ENCODE measurements at regions not wholly inside any gene's neighbourhood (a gene's known extent, or its start where the extent isn't known, plus 50 kb on each side); places are given as distances from the start of the nearest gene placed in this dataset.

GRCh38 chr14:23877538-23878180 lies 75.9 kb upstream of the DHRS4 start:
- Histone ChIP-seq H3K4me2 (no peak overlapping the region), H4K20me1 (ENCODE audit: insufficient read depth, poor library complexity, severe bottlenecking) (no peaks in the 10 kb centered on the region), H3K27ac (no peak overlapping the region), H3K4me3 (no peak overlapping the region), H3K9me2 (replicated peaks; ENCODE audit: insufficient read depth) (no peaks in the 10 kb centered on the region), H3K36me3 (replicated peaks; ENCODE audit: insufficient read depth, low read depth) (no peaks in the 10 kb centered on the region), H3K9me3 (ENCODE audit: low read depth) (no peaks in the 10 kb centered on the region), H2AFZ (no peak overlapping the region), H3K27me3 (no peaks in the 10 kb centered on the region), H3K79me2 (no peaks in the 10 kb centered on the region), H3K4me1 (ENCODE audit: insufficient read depth) (no peaks in the 10 kb centered on the region)
- TF ChIP-seq CTCF (IDR thresholded peaks at IDR 0.05; ENCODE audit: poor library complexity) (no peak), EZH2 (IDR thresholded peaks at IDR 0.05; ENCODE audit: borderline replicate concordance) (no peak), EZH2phosphoT487 (IDR thresholded peaks at IDR 0.05; ENCODE audit: low read depth, severe bottlenecking, unreplicated experiment) (no peak)
- WGBS (ENCODE audit: low lambda C conversion rate, missing lambda C conversion rate): 50% methylated on average over 4 of the region's 4 CpGs
- no peak for DNase-seq (ENCODE audit: low spot score)

DNA sequence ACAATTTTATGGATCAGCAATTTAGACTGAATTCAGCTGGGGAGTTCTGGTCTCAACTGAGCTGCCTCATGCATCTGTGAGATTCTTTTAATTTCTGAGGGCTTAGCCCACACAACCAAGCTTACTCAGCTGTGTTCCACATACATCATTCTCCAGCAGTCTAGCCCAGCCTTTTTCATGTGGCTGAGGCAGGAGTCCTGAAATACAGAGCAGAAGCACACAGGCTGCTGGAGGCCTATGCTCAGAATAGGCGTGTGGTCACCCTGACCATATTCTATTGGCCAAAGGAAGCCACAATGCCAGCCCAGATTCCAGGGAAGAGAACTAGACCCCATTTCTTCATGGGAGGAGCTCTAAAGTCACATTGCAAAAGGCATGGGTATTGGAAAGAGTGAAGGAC lies 72.3 kb upstream of the DHRS4 start:
- Histone ChIP-seq H3K9me3 (ENCODE audit: low read depth) (no peaks in the 10 kb centered on the region), H3K27me3 (no peaks in the 10 kb centered on the region), H3K9me2 (replicated peaks; ENCODE audit: insufficient read depth) (no peaks in the 10 kb centered on the region), H3K27ac (no peak overlapping the region), H4K20me1 (ENCODE audit: insufficient read depth, poor library complexity, severe bottlenecking) (no peaks in the 10 kb centered on the region), H3K4me1 (ENCODE audit: insufficient read depth) (no peaks in the 10 kb centered on the region), H2AFZ (no peak overlapping the region), H3K4me2 (no peak overlapping the region), H3K4me3 (no peak overlapping the region), H3K79me2 (no peaks in the 10 kb centered on the region), H3K36me3 (replicated peaks; ENCODE audit: insufficient read depth, low read depth) (no peaks in the 10 kb centered on the region)
- DNase-seq (ENCODE audit: low spot score): no peak
- WGBS (ENCODE audit: low lambda C conversion rate, missing lambda C conversion rate): 62% methylated on average over 1 of the region's 1 CpG
- TF ChIP-seq EZH2 (IDR thresholded peaks at IDR 0.05; ENCODE audit: borderline replicate concordance) (no peak), CTCF (IDR thresholded peaks at IDR 0.05; ENCODE audit: poor library complexity) (no peak), EZH2phosphoT487 (IDR thresholded peaks at IDR 0.05; ENCODE audit: low read depth, severe bottlenecking, unreplicated experiment) (no peak)

DNA sequence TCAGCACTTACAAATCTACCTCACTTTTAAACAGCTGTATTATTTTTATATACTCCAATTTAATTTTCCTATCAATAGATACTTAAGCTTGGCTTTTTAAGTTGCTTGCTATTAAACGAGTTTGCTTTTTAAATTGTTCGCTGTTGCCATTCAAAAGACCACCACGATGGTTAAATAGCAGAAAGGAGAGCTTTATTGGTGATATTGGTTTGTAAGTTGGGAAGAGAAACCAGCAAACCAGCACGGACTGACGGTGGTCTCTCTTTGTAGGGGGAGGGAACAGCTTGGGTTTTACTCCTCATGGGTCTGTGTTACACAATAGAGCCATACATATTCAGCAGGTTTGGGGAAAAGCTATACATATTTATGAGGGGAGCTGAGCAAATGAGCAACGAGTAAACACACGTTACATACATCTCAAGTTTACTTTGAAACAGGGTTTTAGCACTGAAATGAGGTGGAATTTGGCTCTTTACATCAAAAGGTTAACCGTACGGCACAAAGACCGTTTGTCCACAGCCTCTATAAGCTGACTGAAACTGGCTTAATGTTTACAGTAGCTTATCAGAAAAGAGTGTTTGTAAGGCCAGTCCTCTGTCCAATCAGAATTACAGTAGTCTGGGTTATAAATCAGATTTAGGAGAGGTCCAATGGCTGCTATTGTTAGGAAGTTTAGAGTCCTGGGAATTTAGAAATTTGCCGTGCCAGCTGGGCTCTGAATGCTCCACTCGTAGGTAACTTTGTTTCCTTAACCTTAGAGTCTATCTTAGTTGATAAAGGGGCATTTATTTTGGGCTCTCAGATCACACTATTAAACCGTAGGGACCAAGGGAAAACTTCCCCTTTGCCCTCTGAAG lies 69.7 kb upstream of the DHRS4 start:
- H3K27me3 ChIP-seq: no peaks in the 10 kb centered on the region
- H3K9me2 ChIP-seq (replicated peaks; ENCODE audit: insufficient read depth): no peaks in the 10 kb centered on the region
- no peak overlapping the region for H3K4me2 ChIP-seq
- no peak for DNase-seq (ENCODE audit: low spot score)
- H3K36me3 ChIP-seq (replicated peaks; ENCODE audit: insufficient read depth, low read depth): no peaks in the 10 kb centered on the region
- no peaks in the 10 kb centered on the region for H3K79me2 ChIP-seq
- no peaks in the 10 kb centered on the region for H4K20me1 ChIP-seq (ENCODE audit: insufficient read depth, poor library complexity, severe bottlenecking)
- 53% methylated on average over 13 of the region's 13 CpGs for WGBS (ENCODE audit: low lambda C conversion rate, missing lambda C conversion rate)
- no peak for TF ChIP-seq CTCF (IDR thresholded peaks at IDR 0.05; ENCODE audit: poor library complexity)
- no peak for TF ChIP-seq EZH2phosphoT487 (IDR thresholded peaks at IDR 0.05; ENCODE audit: low read depth, severe bottlenecking, unreplicated experiment)
- TF ChIP-seq EZH2 (IDR thresholded peaks at IDR 0.05; ENCODE audit: borderline replicate concordance): no peak
- H3K9me3 ChIP-seq (ENCODE audit: low read depth): peaks cover 6% of the 10 kb centered on the region
- H3K4me1 ChIP-seq (ENCODE audit: insufficient read depth): no peaks in the 10 kb centered on the region
- no peak overlapping the region for H2AFZ ChIP-seq
- H3K4me3 ChIP-seq: no peak overlapping the region
- no peak overlapping the region for H3K27ac ChIP-seq
